Heart right ventricle (tissue), 16 donors: ENCODE measurements at regions not wholly inside any gene's neighbourhood (a gene's known extent, or its start where the extent isn't known, plus 50 kb on each side); places are given as distances from the start of the nearest gene placed in this dataset.

ENCODE experiments used
- ATAC-seq, 8 donors: fragments of 200-7000 bp; cut with Tn5 transposase; one replicate each; pipeline ENCODE4 v1.9.1; 2020; ENCODE audit warnings: mild to moderate bottlenecking in 8 of 8, moderate library complexity in 8 of 8, moderate number of reproducible peaks in 1 of 8
- DNase-seq, 2 donors: peaks; one replicate each; pipeline ENCODE4 v3.0.0-alpha.2; 2020
- H3K27ac ChIP-seq, 10 donors: fragments of 200-600 bp; sonication (generic) in 2 of 10; one replicate each; pipeline versions ENCODE4 v1.5.0 to v1.8.0; 2020 to 2022; ENCODE audit warnings: mild to moderate bottlenecking in 3 of 10
- H3K27me3 ChIP-seq, 7 donors: fragments of 200-600 bp; one replicate each; pipeline ENCODE4 v1.8.0; 2021 to 2022; ENCODE audit warnings: mild to moderate bottlenecking in 2 of 7
- H3K36me3 ChIP-seq, 9 donors: fragments of 200-600 bp; sonication (generic) in 1 of 9; one replicate each; pipeline versions ENCODE4 v1.5.0 to v1.8.0; 2020 to 2022; ENCODE audit warnings: mild to moderate bottlenecking in 2 of 9
- H3K4me1 ChIP-seq, 9 donors: fragments of 200-600 bp; sonication (generic) in 1 of 9; one replicate each; pipeline versions ENCODE4 v1.5.0 to v1.8.0; 2020 to 2022; ENCODE audit warnings: mild to moderate bottlenecking in 4 of 9
- H3K4me3 ChIP-seq, 10 donors: fragments of 200-600 bp; sonication (generic) in 2 of 10; one replicate each; pipeline versions ENCODE4 v1.5.0 to v1.8.0; 2020 to 2022; ENCODE audit warnings: mild to moderate bottlenecking in 7 of 10, moderate library complexity in 2 of 10
- H3K9me3 ChIP-seq, 11 donors: fragments of 200-600 bp in 10 of 11; sonication (generic) in 2 of 11; one replicate each; pipeline versions ENCODE4 v1.5.0 to v1.8.0; 2013 to 2022; ENCODE audit warnings: mild to moderate bottlenecking in 2 of 11, control low read depth in 1 of 11, moderate library complexity in 1 of 11
- CTCF ChIP-seq, 9 donors: fragments of 200-600 bp; sonication (generic) in 2 of 9; IDR thresholded peaks; one replicate each; pipeline versions ENCODE4 v1.5.0 to v1.8.0; 2021 to 2022; ENCODE audit warnings: antibody characterized with exemption in 9 of 9, mild to moderate bottlenecking in 5 of 9, moderate library complexity in 1 of 9
- WGBS, 2 donors: extraction: QIAGEN DNeasy Blood & Tissue Kit; methylation state at CpG; one replicate each; pipeline ENCODE4 v1.1.7; 2013; ENCODE audit warnings: inconsistent platforms in 1 of 2; 5-methylcytosine and 5-hydroxymethylcytosine counted together
- intact Hi-C, 10 donors: fragments of 100-400 bp; cut with DNase I; formaldehyde crosslinking; loops; one replicate each; pipeline versions ENCODE4 v1.11.1 to v1.14.2; 2022
- donor health status: Arrhythmogenic right ventricular cardiomyopathy.
- donor health status: ischemic (EF 13 %, LVEDD 7.1; RV severe dilation, severe dysfunction).
- donor health status: healthy with polysubstance abuse.
- donor health status: DM: no; HTN: yes; CAD: no.
- donor health status: DM: no; HTN: no; CAD: no.
- donor health status: ischemic (EF 25% LVEDD 6.9; RV normal size, moderate dysfunction).
- donor health status: ischemic (EF 25% LVEDD 5.7; RV mildly dilated, moderate dysfunction).
- donor health status: healthy.
- donor health status: DM: yes; HTN: yes; CAD: no.
- donor health status: Ischemic cardiomyopathy.
- donor health status: ischemic (EF 35%, LVEDD 5.7; RV mildly dilated, moderate dysfunction).
- donor health status: nonischemic (EF 11% LVEDD 7.7; RV severe dilation, severe dysfunction).
- donor health status: DM: yes; HTN: yes; CAD: no.
- donor health status: PGD.
- donor health status: ischemic (EF 29% LVEDD 5.4; RV normal size, mild dysfunction).
- donor health status: nonischemic (EF 23%, LVEDD 6.1; RV moderate dilation, normal function).

- H3K36me3 ChIP-seq, result no peaks in the 10 kb centered on the region
- H3K27me3 ChIP-seq, result peaks cover 0 to 7% (median 0%) of the 10 kb centered on the region in 7 donors
- no peaks in the 10 kb centered on the region for H3K4me1 ChIP-seq
- no peak overlapping the region for H3K27ac ChIP-seq
- peak in 6 of 9 donors; percentile 14 to 32 (median 27) for TF ChIP-seq CTCF (IDR thresholded peaks at IDR 0.05)
- WGBS, 2 donors, result 59 to 64% methylated on average over 5 of the region's 5 CpGs
- intact Hi-C loops, result no loop called here
- H3K9me3 ChIP-seq, result peaks cover 0 to 32% (median 4%) of the 10 kb centered on the region in 11 donors
- no peak overlapping the region for H3K4me3 ChIP-seq
- DNase-seq, result no peak
- no peak for ATAC-seq
Measured at GRCh38 chr5:4233671-4234070, 638.0 kb downstream of the IRX1 start.

- peaks cover 0 to 2% (median 0%) of the 10 kb centered on the region in 11 donors for H3K9me3 ChIP-seq
- H3K36me3 ChIP-seq, result no peaks in the 10 kb centered on the region
- intact Hi-C loops, result no loop called here
- ATAC-seq, result no peak
- no peak overlapping the region for H3K4me3 ChIP-seq
- no peak for DNase-seq
- no peaks in the 10 kb centered on the region for H3K4me1 ChIP-seq
- WGBS, 2 donors, result 75 to 87% methylated on average over 9 of the region's 9 CpGs
- H3K27ac ChIP-seq, result no peak overlapping the region
- H3K27me3 ChIP-seq, result peaks cover 0 to 25% (median 0%) of the 10 kb centered on the region in 7 donors
- TF ChIP-seq CTCF (IDR thresholded peaks at IDR 0.05), result no peak
Measured at GRCh38 chr5:4243479-4244264, 648.0 kb downstream of the IRX1 start.

GRCh38 chr5:4244306-4244705 is 648.7 kb downstream of the IRX1 start:
- Histone ChIP-seq H3K36me3 (no peaks in the 10 kb centered on the region), H3K4me3 (no peak overlapping the region), H3K4me1 (no peaks in the 10 kb centered on the region), H3K27me3 (peaks cover 0 to 26% (median 0%) of the 10 kb centered on the region in 7 donors), H3K9me3 (peaks cover 0 to 2% (median 0%) of the 10 kb centered on the region in 11 donors), H3K27ac (no peak overlapping the region)
- intact Hi-C loops, result no loop called here
- no peak for DNase-seq
- WGBS, 2 donors, result 74 to 76% methylated on average over 9 of the region's 9 CpGs
- no peak for ATAC-seq
- no peak for TF ChIP-seq CTCF (IDR thresholded peaks at IDR 0.05)

GRCh38 chr5:4245076-4245475 is 649.4 kb downstream of the IRX1 start:
- Histone ChIP-seq H3K4me1 (no peaks in the 10 kb centered on the region), H3K27me3 (peaks cover 0 to 26% (median 0%) of the 10 kb centered on the region in 7 donors), H3K36me3 (no peaks in the 10 kb centered on the region), H3K9me3 (no peaks in the 10 kb centered on the region), H3K4me3 (no peak overlapping the region), H3K27ac (no peak overlapping the region)
- 73 to 83% methylated on average over 2 of the region's 2 CpGs for WGBS, 2 donors
- TF ChIP-seq CTCF (IDR thresholded peaks at IDR 0.05), result no peak
- intact Hi-C loops, result no loop called here
- DNase-seq (no peak), ATAC-seq (no peak)
